HEK293 (cell line): ENCODE measurements at regions not wholly inside any gene's neighbourhood (a gene's known extent, or its start where the extent isn't known, plus 50 kb on each side); places are given as distances from the start of the nearest gene placed in this dataset.

Source experiments
- CTCF ChIA-PET: fragments of 350-600 bp; formaldehyde crosslinking; extraction: SDS; loops from one replicate; lab custom pipeline; 2021; ENCODE audit warnings: antibody characterized with exemption; lab: Yijun Ruan, JAX
- POLR2A ChIA-PET: fragments of 300-600 bp; formaldehyde crosslinking; extraction: SDS; loops from one replicate; lab custom pipeline; 2020; ENCODE audit warnings: antibody characterized with exemption, inconsistent platforms; lab: Yijun Ruan, JAX
- H3K27ac ChIP-seq: fragments of 200-500 bp; sonication (Bioruptor generic); 2 replicates; pipeline ENCODE4 v1.5.1; 2014; ENCODE audit warnings: low read depth, low read length, control low read depth, inconsistent platforms; ENCODE audit errors: extremely low read depth
- H3K36me3 ChIP-seq, 2 experiments: fragments of 200-500 bp in 1 of 2; sonication (Bioruptor generic) in 1 of 2; 1 replicate in 1 of 2; 2 replicates in 1 of 2; pipeline ENCODE4 v1.5.1; 2014 to 2017; ENCODE audit warnings: inconsistent platforms in 2 of 2, low read length in 2 of 2; ENCODE audit not compliant: control insufficient read depth in 2 of 2, insufficient read depth in 1 of 2
- H3K4me1 ChIP-seq: fragments of 200-500 bp; sonication (Bioruptor generic); 2 replicates; pipeline ENCODE4 v1.5.1; 2014; ENCODE audit warnings: mild to moderate bottlenecking, low read length, inconsistent platforms; ENCODE audit not compliant: control insufficient read depth, insufficient read depth
- H3K4me3 ChIP-seq: 2 replicates; pipeline ENCODE4 v1.5.1; 2011; ENCODE audit warnings: low read depth, mild to moderate bottlenecking, control low read depth, low read length, moderate library complexity
- H3K9me3 ChIP-seq: fragments of 200-500 bp; sonication (Bioruptor generic); 2 replicates; pipeline ENCODE4 v1.5.1; 2014; ENCODE audit warnings: low read depth, low read length, inconsistent platforms; ENCODE audit not compliant: control insufficient read depth, insufficient read depth
- GLI4 ChIP-seq: fragments of 450-650 bp; formaldehyde crosslinking; IDR thresholded peaks from 2 replicates; pipeline ENCODE4 v1.5.1; 2016; ENCODE audit warnings: missing biosample characterization, missing genetic modification characterization
- GLIS1 ChIP-seq: fragments of 450-650 bp; formaldehyde crosslinking; IDR thresholded peaks from 2 replicates; pipeline ENCODE4 v1.5.1; 2016; ENCODE audit warnings: missing biosample characterization, missing genetic modification characterization
- GLIS2 ChIP-seq: fragments of 450-650 bp; formaldehyde crosslinking; IDR thresholded peaks from 2 replicates; pipeline ENCODE4 v1.5.1; 2016; ENCODE audit warnings: missing biosample characterization, missing genetic modification characterization
- PATZ1 ChIP-seq: fragments of 450-650 bp; formaldehyde crosslinking; IDR thresholded peaks from 2 replicates; pipeline ENCODE4 v1.5.1; 2016; ENCODE audit warnings: missing biosample characterization, missing genetic modification characterization
- PBX3 ChIP-seq: sonication (generic); formaldehyde crosslinking; IDR thresholded peaks from 2 replicates; pipeline ENCODE4 v1.8.1; 2022; ENCODE audit warnings: mild to moderate bottlenecking, moderate library complexity, missing genetic modification reagents
- PRDM6 ChIP-seq: fragments of 450-650 bp; formaldehyde crosslinking; IDR thresholded peaks from 2 replicates; pipeline ENCODE4 v1.5.1; 2017; ENCODE audit warnings: missing biosample characterization, missing genetic modification characterization
- SALL2 ChIP-seq: fragments of 450-650 bp; formaldehyde crosslinking; IDR thresholded peaks from 2 replicates; pipeline ENCODE4 v1.5.0; 2017; ENCODE audit warnings: missing biosample characterization, mild to moderate bottlenecking, missing genetic modification characterization, borderline replicate concordance
- SP2 ChIP-seq: fragments of 450-650 bp; formaldehyde crosslinking; IDR thresholded peaks from 2 replicates; pipeline ENCODE4 v1.5.1; 2016; ENCODE audit warnings: missing biosample characterization, missing genetic modification characterization
- YY2 ChIP-seq: fragments of 450-650 bp; formaldehyde crosslinking; IDR thresholded peaks from 2 replicates; pipeline ENCODE4 v1.5.1; 2016; ENCODE audit warnings: missing biosample characterization, missing genetic modification characterization
- ZBTB48 ChIP-seq: fragments of 450-650 bp; formaldehyde crosslinking; IDR thresholded peaks from 2 replicates; pipeline ENCODE4 v1.5.1; 2016; ENCODE audit warnings: missing biosample characterization, missing genetic modification characterization
- ZFP3 ChIP-seq: fragments of 450-650 bp; formaldehyde crosslinking; IDR thresholded peaks from 2 replicates; pipeline ENCODE4 v1.5.1; 2016; ENCODE audit warnings: low read depth, missing biosample characterization, missing genetic modification characterization
- ZNF132 ChIP-seq: fragments of 450-650 bp; formaldehyde crosslinking; IDR thresholded peaks from 2 replicates; pipeline ENCODE4 v1.5.1; 2017; ENCODE audit warnings: missing biosample characterization, missing genetic modification characterization, borderline replicate concordance
- ZNF202 ChIP-seq: fragments of 450-650 bp; formaldehyde crosslinking; IDR thresholded peaks from 2 replicates; pipeline ENCODE4 v1.5.1; 2016; ENCODE audit warnings: missing biosample characterization, missing genetic modification characterization, borderline replicate concordance
- ZNF214 ChIP-seq: fragments of 450-650 bp; formaldehyde crosslinking; IDR thresholded peaks from 2 replicates; pipeline ENCODE4 v1.5.1; 2017; ENCODE audit warnings: missing biosample characterization, mild to moderate bottlenecking, missing genetic modification characterization, borderline replicate concordance
- ZNF292 ChIP-seq: fragments of 450-650 bp; formaldehyde crosslinking; IDR thresholded peaks from 2 replicates; pipeline ENCODE4 v1.5.1; 2016; ENCODE audit warnings: low read depth, missing biosample characterization, missing genetic modification characterization, borderline replicate concordance
- ZNF37A ChIP-seq: fragments of 450-650 bp; IDR thresholded peaks from 2 replicates; pipeline ENCODE4 v1.5.1; 2018; ENCODE audit warnings: missing biosample characterization, missing genetic modification characterization
- ZNF449 ChIP-seq: fragments of 450-650 bp; formaldehyde crosslinking; IDR thresholded peaks from 2 replicates; pipeline ENCODE4 v1.5.1; 2017; ENCODE audit warnings: missing biosample characterization, mild to moderate bottlenecking, missing genetic modification characterization, moderate library complexity
- ZNF558 ChIP-seq: fragments of 450-650 bp; formaldehyde crosslinking; IDR thresholded peaks from 2 replicates; pipeline ENCODE4 v1.5.1; 2016; ENCODE audit warnings: missing biosample characterization, missing genetic modification characterization
- ZNF621 ChIP-seq: fragments of 450-650 bp; formaldehyde crosslinking; IDR thresholded peaks from 2 replicates; pipeline ENCODE4 v1.5.1; 2017; ENCODE audit warnings: missing biosample characterization, missing genetic modification characterization
- ZNF639 ChIP-seq: fragments of 450-650 bp; formaldehyde crosslinking; IDR thresholded peaks from 2 replicates; pipeline ENCODE4 v1.5.1; 2016; ENCODE audit warnings: missing biosample characterization, missing genetic modification characterization
- ZNF701 ChIP-seq: fragments of 450-650 bp; formaldehyde crosslinking; IDR thresholded peaks from 2 replicates; pipeline ENCODE4 v1.5.1; 2016; ENCODE audit warnings: missing biosample characterization, missing genetic modification characterization
- ZSCAN18 ChIP-seq: fragments of 450-650 bp; formaldehyde crosslinking; IDR thresholded peaks from 2 replicates; pipeline ENCODE4 v1.5.1; 2016; ENCODE audit warnings: missing biosample characterization, missing genetic modification characterization

GRCh38 chr2:216914491-216914890 is 54.6 kb upstream of the TNP1 start:
- H3K4me3 ChIP-seq = no peak overlapping the region
- H3K9me3 ChIP-seq = no peaks in the 10 kb centered on the region
- ChIA-PET CTCF (no interaction called here), POLR2A (no interaction called here)
- H3K36me3 ChIP-seq = no peaks in the 10 kb centered on the region
- H3K4me1 ChIP-seq = no peaks in the 10 kb centered on the region
- TF ChIP-seq ZFP3 (tag by site-specific recombination) = no peak
- no peak for TF ChIP-seq ZNF701
- no peak for TF ChIP-seq ZNF558 (tag by site-specific recombination)
- TF ChIP-seq ZNF621 (tag by site-specific recombination) = no peak
- H3K27ac ChIP-seq = no peak overlapping the region

GRCh38 chr2:216911886-216912285 is 52.0 kb upstream of the TNP1 start:
- Histone ChIP-seq H3K36me3 (no peaks in the 10 kb centered on the region), H3K4me3 (no peak overlapping the region), H3K9me3 (no peaks in the 10 kb centered on the region), H3K27ac (no peak overlapping the region), H3K4me1 (no peaks in the 10 kb centered on the region)
- TF ChIP-seq YY2 (tag by site-specific recombination) (no peak), GLI4 (tag by site-specific recombination) (no peak), ZNF202 (tag by site-specific recombination) (no peak), SP2 (tag by site-specific recombination) (no peak), ZNF37A (tag by site-specific recombination) (no peak), ZNF292 (tag by site-specific recombination) (no peak), SALL2 (no peak), ZNF214 (tag by site-specific recombination) (no peak), ZNF132 (no peak), ZBTB48 (tag by site-specific recombination) (no peak), ZNF558 (tag by site-specific recombination) (no peak), GLIS2 (no peak), PBX3 (CRISPR knock-in tag) (no peak)
- POLR2A ChIA-PET = no interaction called here
- CTCF ChIA-PET = no interaction called here

- H3K36me3 ChIP-seq = no peaks in the 10 kb centered on the region
- no peaks in the 10 kb centered on the region for H3K9me3 ChIP-seq
- H3K4me1 ChIP-seq = no peaks in the 10 kb centered on the region
- H3K27ac ChIP-seq = no peak overlapping the region
- H3K4me3 ChIP-seq = no peak overlapping the region
- CTCF ChIA-PET = interaction anchor here (0.6 to 1.5 kb wide), 2 partner anchors 213 to 232 kb away, joined by 3 to 4 read pairs; no protein-coding TSS in a partner anchor
- POLR2A ChIA-PET = no interaction called here
- TF ChIP-seq GLIS1 (tag by site-specific recombination) (no peak), PATZ1 (tag by site-specific recombination) (no peak), ZNF202 (tag by site-specific recombination) (no peak), PRDM6 (no peak), ZNF132 (no peak), ZSCAN18 (tag by site-specific recombination) (no peak), ZNF449 (tag by site-specific recombination) (no peak), ZNF639 (tag by site-specific recombination) (no peak)
These were observed 51.1 kb upstream of the TNP1 start for GRCh38 chr2:216911008-216911407.
